ENCODE measurements at regions not wholly inside any gene's neighbourhood (a gene's known extent, or its start where the extent isn't known, plus 50 kb on each side); places are given as distances from the start of the nearest gene placed in this dataset.

DNA sequence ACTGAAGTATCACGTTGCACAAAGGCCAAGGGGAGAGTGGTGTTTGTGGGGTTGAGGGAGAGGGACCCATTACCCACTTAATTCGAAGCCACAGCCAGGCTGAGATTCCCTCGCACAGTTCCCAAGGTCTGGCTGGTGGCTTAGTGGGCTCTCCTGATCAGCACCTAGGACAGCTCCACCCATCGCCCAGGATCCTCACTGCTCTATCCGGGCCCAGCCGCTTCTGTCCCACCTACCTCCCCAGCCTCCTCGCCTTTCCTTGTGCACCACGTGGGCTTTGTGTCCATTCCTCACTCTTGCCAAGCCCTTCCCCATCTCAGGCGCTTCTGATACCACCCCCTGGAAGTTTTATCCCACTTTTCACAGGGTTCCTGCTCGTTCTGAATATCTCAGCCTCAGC lies 163.5 kb downstream of the CCT6B start:
- TF ChIP-seq, protein P1, sequence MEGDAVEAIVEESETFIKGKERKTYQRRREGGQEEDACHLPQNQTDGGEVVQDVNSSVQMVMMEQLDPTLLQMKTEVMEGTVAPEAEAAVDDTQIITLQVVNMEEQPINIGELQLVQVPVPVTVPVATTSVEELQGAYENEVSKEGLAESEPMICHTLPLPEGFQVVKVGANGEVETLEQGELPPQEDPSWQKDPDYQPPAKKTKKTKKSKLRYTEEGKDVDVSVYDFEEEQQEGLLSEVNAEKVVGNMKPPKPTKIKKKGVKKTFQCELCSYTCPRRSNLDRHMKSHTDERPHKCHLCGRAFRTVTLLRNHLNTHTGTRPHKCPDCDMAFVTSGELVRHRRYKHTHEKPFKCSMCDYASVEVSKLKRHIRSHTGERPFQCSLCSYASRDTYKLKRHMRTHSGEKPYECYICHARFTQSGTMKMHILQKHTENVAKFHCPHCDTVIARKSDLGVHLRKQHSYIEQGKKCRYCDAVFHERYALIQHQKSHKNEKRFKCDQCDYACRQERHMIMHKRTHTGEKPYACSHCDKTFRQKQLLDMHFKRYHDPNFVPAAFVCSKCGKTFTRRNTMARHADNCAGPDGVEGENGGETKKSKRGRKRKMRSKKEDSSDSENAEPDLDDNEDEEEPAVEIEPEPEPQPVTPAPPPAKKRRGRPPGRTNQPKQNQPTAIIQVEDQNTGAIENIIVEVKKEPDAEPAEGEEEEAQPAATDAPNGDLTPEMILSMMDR (IDR thresholded peaks at IDR 0.05): no peak
- no peak for TF ChIP-seq POLR2A (IDR thresholded peaks at IDR 0.05)

Data from right lobe of liver (tissue), 4 donors.